Neural cell (in vitro differentiated cells): ENCODE measurements at regions not wholly inside any gene's neighbourhood (a gene's known extent, or its start where the extent isn't known, plus 50 kb on each side); places are given as distances from the start of the nearest gene placed in this dataset.

Experiments used
- H2AFZ ChIP-seq: fragments of 200-600, 300-800 bp; sonication (generic), shearing (Covaris generic); 2 replicates; pipeline ENCODE4 v1.6.0; 2014; ENCODE audit warnings: low read depth, mild to moderate bottlenecking, antibody characterized with exemption, low read length, moderate library complexity
- H3F3A ChIP-seq: fragments of 200-600 bp; shearing (Covaris generic); 2 replicates; pipeline ENCODE4 v1.6.1; 2016; ENCODE audit warnings: mild to moderate bottlenecking, moderate library complexity, mixed read lengths, antibody characterized with exemption, low read length; ENCODE audit not compliant: insufficient read depth, poor library complexity, severe bottlenecking
- H3K27ac ChIP-seq: fragments of 200-600, 300-800 bp; sonication (generic), shearing (Covaris generic); 2 replicates; pipeline ENCODE4 v1.5.1; 2014; ENCODE audit warnings: mild to moderate bottlenecking, low read length, moderate library complexity
- H3K27me3 ChIP-seq: fragments of 300-800, 200-600 bp; sonication (generic), shearing (Covaris generic); 2 replicates; pipeline ENCODE4 v1.6.0; 2014; ENCODE audit warnings: mild to moderate bottlenecking, low read depth, low read length, moderate library complexity; ENCODE audit not compliant: insufficient read depth
- H3K36me3 ChIP-seq: fragments of 300-800, 200-600 bp; sonication (generic), shearing (Covaris generic); 2 replicates; pipeline ENCODE4 v1.5.1; 2014; ENCODE audit warnings: mild to moderate bottlenecking, antibody characterized with exemption, low read length, moderate library complexity; ENCODE audit not compliant: insufficient read depth
- H3K4me2 ChIP-seq: fragments of 300-800, 200-600 bp; sonication (generic), shearing (Covaris generic); 2 replicates; pipeline ENCODE4 v1.6.0; 2014; ENCODE audit warnings: mild to moderate bottlenecking, low read length
- H3K4me3 ChIP-seq: fragments of 300-800, 200-600 bp; sonication (generic), shearing (Covaris generic); 2 replicates; pipeline ENCODE4 v1.5.1; 2014; ENCODE audit warnings: mild to moderate bottlenecking, low read length, moderate library complexity
- H3K79me2 ChIP-seq: fragments of 200-600 bp; shearing (Covaris generic); replicated peaks from 2 replicates; pipeline ENCODE4 v1.6.0; 2014; ENCODE audit warnings: mild to moderate bottlenecking, low read length, moderate library complexity; ENCODE audit not compliant: insufficient read depth
- H3K9ac ChIP-seq: fragments of 300-800, 200-600 bp; sonication (generic), shearing (Covaris generic); 2 replicates; pipeline ENCODE4 v1.6.1; 2016; ENCODE audit warnings: mild to moderate bottlenecking, low read length, mixed read lengths
- H3K9me2 ChIP-seq: fragments of 200-600 bp; shearing (Covaris generic); 2 replicates; pipeline ENCODE4 v1.6.1; 2016; ENCODE audit warnings: mild to moderate bottlenecking, low read length, mixed read lengths; ENCODE audit not compliant: insufficient read depth
- H3K9me3 ChIP-seq: fragments of 200-600, 300-800 bp; sonication (generic), shearing (Covaris generic); 2 replicates; pipeline ENCODE4 v1.6.1; 2016; ENCODE audit warnings: mild to moderate bottlenecking, mixed run types, low read length, moderate library complexity, mixed read lengths
- H4K20me1 ChIP-seq: fragments of 200-600 bp; shearing (Covaris generic); 2 replicates; pipeline ENCODE4 v1.6.1; 2016; ENCODE audit warnings: mild to moderate bottlenecking, mixed run types; ENCODE audit not compliant: insufficient read depth
- EP300 ChIP-seq: fragments of 450-650 bp; conservative IDR thresholded peaks from 2 replicates; pipeline ENCODE4 v1.6.1; 2014; ENCODE audit warnings: antibody characterized with exemption, mild to moderate bottlenecking, moderate library complexity; ENCODE audit not compliant: poor library complexity, severe bottlenecking
- EZH2 ChIP-seq: fragments of 200-600, 300-800 bp; shearing (Covaris generic), sonication (generic); IDR thresholded peaks from 2 replicates; pipeline ENCODE4 v1.6.1; 2014; ENCODE audit warnings: antibody characterized with exemption, low read length, borderline replicate concordance, mild to moderate bottlenecking; ENCODE audit not compliant: insufficient read depth, poor library complexity, severe bottlenecking
- MXI1 ChIP-seq: fragments of 450-650 bp; conservative IDR thresholded peaks from 2 replicates; pipeline ENCODE4 v1.6.1; 2014; ENCODE audit warnings: antibody characterized with exemption, mild to moderate bottlenecking; ENCODE audit not compliant: poor library complexity, severe bottlenecking
- POLR2AphosphoS5 ChIP-seq: IDR thresholded peaks from 2 replicates; pipeline ENCODE4 v1.6.1; 2012
- RAD21 ChIP-seq: fragments of 450-650 bp; conservative IDR thresholded peaks from 2 replicates; pipeline ENCODE4 v1.6.1; 2014; ENCODE audit warnings: antibody characterized with exemption, mild to moderate bottlenecking, moderate library complexity
- SMC3 ChIP-seq: fragments of 450-650 bp; conservative IDR thresholded peaks from 2 replicates; pipeline ENCODE4 v1.6.1; 2014; ENCODE audit warnings: antibody characterized with exemption, mild to moderate bottlenecking, moderate library complexity; ENCODE audit not compliant: poor library complexity
- TAF1 ChIP-seq: IDR thresholded peaks from 2 replicates; pipeline ENCODE4 v1.6.1; 2012; ENCODE audit warnings: low read depth
- TF ChIP-seq, protein P1 (sequence below): fragments of 450-650 bp; IDR thresholded peaks from 2 replicates; pipeline ENCODE4 v1.5.1; 2014; ENCODE audit warnings: antibody characterized with exemption, mild to moderate bottlenecking, moderate library complexity; ENCODE audit not compliant: poor library complexity, severe bottlenecking
- TF ChIP-seq, protein P2 (sequence below): IDR thresholded peaks from 2 replicates; pipeline ENCODE4 v1.6.1; 2012; ENCODE audit warnings: borderline replicate concordance

DNA sequence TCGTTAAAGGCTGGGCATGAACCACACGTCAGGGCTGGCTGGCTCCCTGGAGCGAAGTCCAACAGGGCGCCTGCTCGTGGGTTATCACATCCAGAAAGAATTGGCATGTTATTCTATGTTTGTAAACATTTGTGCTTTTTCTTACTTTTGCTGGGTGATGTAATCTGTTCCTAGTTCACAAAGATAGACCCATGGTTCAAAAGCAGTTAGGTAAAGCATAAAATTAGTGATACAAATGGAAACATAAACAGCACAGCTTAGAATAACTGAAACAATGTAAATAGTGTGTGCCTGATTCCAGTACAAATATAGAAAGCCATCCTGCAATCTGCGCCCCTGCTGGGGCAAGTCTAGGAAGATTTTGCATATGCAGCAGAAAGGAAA, 184.0 kb upstream of the C1orf174 start:
- no peaks in the 10 kb centered on the region for H4K20me1 ChIP-seq
- H3K9ac ChIP-seq: no peak overlapping the region
- no peak for TF ChIP-seq POLR2AphosphoS5
- TF ChIP-seq RAD21: no peak
- TF ChIP-seq SMC3: no peak
- TF ChIP-seq, protein P1, sequence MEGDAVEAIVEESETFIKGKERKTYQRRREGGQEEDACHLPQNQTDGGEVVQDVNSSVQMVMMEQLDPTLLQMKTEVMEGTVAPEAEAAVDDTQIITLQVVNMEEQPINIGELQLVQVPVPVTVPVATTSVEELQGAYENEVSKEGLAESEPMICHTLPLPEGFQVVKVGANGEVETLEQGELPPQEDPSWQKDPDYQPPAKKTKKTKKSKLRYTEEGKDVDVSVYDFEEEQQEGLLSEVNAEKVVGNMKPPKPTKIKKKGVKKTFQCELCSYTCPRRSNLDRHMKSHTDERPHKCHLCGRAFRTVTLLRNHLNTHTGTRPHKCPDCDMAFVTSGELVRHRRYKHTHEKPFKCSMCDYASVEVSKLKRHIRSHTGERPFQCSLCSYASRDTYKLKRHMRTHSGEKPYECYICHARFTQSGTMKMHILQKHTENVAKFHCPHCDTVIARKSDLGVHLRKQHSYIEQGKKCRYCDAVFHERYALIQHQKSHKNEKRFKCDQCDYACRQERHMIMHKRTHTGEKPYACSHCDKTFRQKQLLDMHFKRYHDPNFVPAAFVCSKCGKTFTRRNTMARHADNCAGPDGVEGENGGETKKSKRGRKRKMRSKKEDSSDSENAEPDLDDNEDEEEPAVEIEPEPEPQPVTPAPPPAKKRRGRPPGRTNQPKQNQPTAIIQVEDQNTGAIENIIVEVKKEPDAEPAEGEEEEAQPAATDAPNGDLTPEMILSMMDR: no peak
- TF ChIP-seq EP300: no peak
- TF ChIP-seq MXI1: no peak
- no peaks in the 10 kb centered on the region for H3K27me3 ChIP-seq
- H3K36me3 ChIP-seq: no peaks in the 10 kb centered on the region
- H3K4me3 ChIP-seq: no peak overlapping the region
- no peak overlapping the region for H3K27ac ChIP-seq
- H3K9me3 ChIP-seq: no peaks in the 10 kb centered on the region
- H2AFZ ChIP-seq: no peak overlapping the region
- H3F3A ChIP-seq: no peaks in the 10 kb centered on the region
- no peak overlapping the region for H3K4me2 ChIP-seq
- no peaks in the 10 kb centered on the region for H3K79me2 ChIP-seq
- H3K9me2 ChIP-seq: no peaks in the 10 kb centered on the region

DNA sequence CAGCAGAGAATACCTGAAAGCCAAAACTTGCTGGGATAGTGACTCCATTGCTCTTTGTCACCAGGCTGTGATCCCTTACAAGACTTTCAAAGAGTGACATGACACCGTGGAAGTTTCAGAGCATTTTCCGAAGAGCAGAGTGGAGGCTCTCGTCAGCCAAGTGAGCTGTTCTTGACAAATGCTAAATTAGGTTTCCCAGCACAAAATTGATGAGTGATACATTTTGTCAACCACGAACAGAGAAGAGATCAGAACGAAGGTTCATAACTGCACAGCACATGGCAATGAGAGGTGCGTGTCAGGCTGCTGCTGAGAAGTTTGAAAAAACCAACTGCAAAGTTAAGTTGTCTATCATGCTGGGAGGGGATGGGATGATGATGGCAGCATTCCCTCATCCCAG, 184.4 kb upstream of the C1orf174 start:
- H3K4me2 ChIP-seq: no peak overlapping the region
- no peak overlapping the region for H2AFZ ChIP-seq
- H3K27ac ChIP-seq: no peak overlapping the region
- H3K36me3 ChIP-seq: no peaks in the 10 kb centered on the region
- no peak overlapping the region for H3K4me3 ChIP-seq
- H3K9me2 ChIP-seq: no peaks in the 10 kb centered on the region
- no peaks in the 10 kb centered on the region for H3K9me3 ChIP-seq
- no peak overlapping the region for H3K9ac ChIP-seq
- H4K20me1 ChIP-seq: no peaks in the 10 kb centered on the region
- no peak for TF ChIP-seq TAF1
- TF ChIP-seq, protein P2, sequence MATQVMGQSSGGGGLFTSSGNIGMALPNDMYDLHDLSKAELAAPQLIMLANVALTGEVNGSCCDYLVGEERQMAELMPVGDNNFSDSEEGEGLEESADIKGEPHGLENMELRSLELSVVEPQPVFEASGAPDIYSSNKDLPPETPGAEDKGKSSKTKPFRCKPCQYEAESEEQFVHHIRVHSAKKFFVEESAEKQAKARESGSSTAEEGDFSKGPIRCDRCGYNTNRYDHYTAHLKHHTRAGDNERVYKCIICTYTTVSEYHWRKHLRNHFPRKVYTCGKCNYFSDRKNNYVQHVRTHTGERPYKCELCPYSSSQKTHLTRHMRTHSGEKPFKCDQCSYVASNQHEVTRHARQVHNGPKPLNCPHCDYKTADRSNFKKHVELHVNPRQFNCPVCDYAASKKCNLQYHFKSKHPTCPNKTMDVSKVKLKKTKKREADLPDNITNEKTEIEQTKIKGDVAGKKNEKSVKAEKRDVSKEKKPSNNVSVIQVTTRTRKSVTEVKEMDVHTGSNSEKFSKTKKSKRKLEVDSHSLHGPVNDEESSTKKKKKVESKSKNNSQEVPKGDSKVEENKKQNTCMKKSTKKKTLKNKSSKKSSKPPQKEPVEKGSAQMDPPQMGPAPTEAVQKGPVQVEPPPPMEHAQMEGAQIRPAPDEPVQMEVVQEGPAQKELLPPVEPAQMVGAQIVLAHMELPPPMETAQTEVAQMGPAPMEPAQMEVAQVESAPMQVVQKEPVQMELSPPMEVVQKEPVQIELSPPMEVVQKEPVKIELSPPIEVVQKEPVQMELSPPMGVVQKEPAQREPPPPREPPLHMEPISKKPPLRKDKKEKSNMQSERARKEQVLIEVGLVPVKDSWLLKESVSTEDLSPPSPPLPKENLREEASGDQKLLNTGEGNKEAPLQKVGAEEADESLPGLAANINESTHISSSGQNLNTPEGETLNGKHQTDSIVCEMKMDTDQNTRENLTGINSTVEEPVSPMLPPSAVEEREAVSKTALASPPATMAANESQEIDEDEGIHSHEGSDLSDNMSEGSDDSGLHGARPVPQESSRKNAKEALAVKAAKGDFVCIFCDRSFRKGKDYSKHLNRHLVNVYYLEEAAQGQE: no peak
- TF ChIP-seq EP300: no peak
- TF ChIP-seq, protein P1: no peak
- no peak for TF ChIP-seq EZH2
- TF ChIP-seq SMC3: no peak
- no peak for TF ChIP-seq MXI1
- no peak for TF ChIP-seq RAD21
- no peak for TF ChIP-seq POLR2AphosphoS5
- no peaks in the 10 kb centered on the region for H3F3A ChIP-seq
- H3K27me3 ChIP-seq: no peaks in the 10 kb centered on the region
- H3K79me2 ChIP-seq: no peaks in the 10 kb centered on the region
